NCI-H774 (cell line): ENCODE measurements at regions not wholly inside any gene's neighbourhood (a gene's known extent, or its start where the extent isn't known, plus 50 kb on each side); places are given as distances from the start of the nearest gene placed in this dataset.
A peak's percentile ranks its signal among the peaks of the same experiment; 100 is the strongest.
"Not testable (repeated sequence)": the region's sequence is repeated elsewhere in the genome, so short reads cannot be mapped to it uniquely, and the experiment has no call there.

Experiments
- DNase-seq: peaks from one replicate; lab custom pipeline; 2025; lab: John Stamatoyannopoulos, UW

- no peak for DNase-seq
Observed at GRCh38 chr13:103639326-103639725, 573.1 kb upstream of the SLC10A2 start.

GRCh38 chr13:103638706-103639105, 572.5 kb upstream of the SLC10A2 start:
- no peak for DNase-seq

- DNase-seq, result no peak
Observed at GRCh38 chr13:103634066-103634465, 567.8 kb upstream of the SLC10A2 start.

GRCh38 chr13:103625194-103625593, 559.0 kb upstream of the SLC10A2 start:
- DNase-seq, result peak; percentile 48

GRCh38 chr13:103618151-103618550, 551.9 kb upstream of the SLC10A2 start:
- no peak for DNase-seq

GRCh38 chr13:103615771-103616170, 549.6 kb upstream of the SLC10A2 start:
- DNase-seq, result no peak

GRCh38 chr13:103614761-103615160, 548.5 kb upstream of the SLC10A2 start:
- DNase-seq, result no peak

- DNase-seq, result no peak
Observed at GRCh38 chr13:103607995-103608394, 541.8 kb upstream of the SLC10A2 start.

GRCh38 chr13:103605546-103606326, 539.5 kb upstream of the SLC10A2 start:
- no peak for DNase-seq

- not testable (repeated sequence) for DNase-seq
Observed at GRCh38 chr13:103599870-103600269, 533.7 kb upstream of the SLC10A2 start.

- no peak for DNase-seq
Observed at GRCh38 chr13:103598671-103599070, 532.5 kb upstream of the SLC10A2 start.

- DNase-seq, result no peak
Observed at GRCh38 chr13:103573446-103573845, 507.2 kb upstream of the SLC10A2 start.

- no peak for DNase-seq
Observed at GRCh38 chr13:103568314-103568713, 502.1 kb upstream of the SLC10A2 start.

GRCh38 chr13:103557878-103558277, 491.7 kb upstream of the SLC10A2 start:
- DNase-seq, result no peak

- DNase-seq, result no peak
Observed at GRCh38 chr13:103556681-103557080, 490.5 kb upstream of the SLC10A2 start.

- DNase-seq, result no peak
Observed at GRCh38 chr13:103547914-103548313, 481.7 kb upstream of the SLC10A2 start.

- no peak for DNase-seq
Observed at GRCh38 chr13:103546271-103546670, 480.1 kb upstream of the SLC10A2 start.

- no peak for DNase-seq
Observed at GRCh38 chr13:103542648-103543047, 476.4 kb upstream of the SLC10A2 start.

GRCh38 chr13:103540382-103540765, 474.2 kb upstream of the SLC10A2 start:
- DNase-seq, result peak; percentile 10

- DNase-seq, result peak; percentile 10
Observed at GRCh38 chr13:103539721-103540381, 473.6 kb upstream of the SLC10A2 start.

- peak; percentile 86 for DNase-seq
Observed at GRCh38 chr13:103539265-103539664, 473.0 kb upstream of the SLC10A2 start.

- no peak for DNase-seq
Observed at GRCh38 chr13:103537616-103538015, 471.4 kb upstream of the SLC10A2 start.

GRCh38 chr13:103531278-103531677, 465.1 kb upstream of the SLC10A2 start:
- no peak for DNase-seq

- DNase-seq, result no peak
Observed at GRCh38 chr13:103528437-103528836, 462.2 kb upstream of the SLC10A2 start.
